ENCODE measurements at regions not wholly inside any gene's neighbourhood (a gene's known extent, or its start where the extent isn't known, plus 50 kb on each side); places are given as distances from the start of the nearest gene placed in this dataset.

- CTCF ChIA-PET, result no interaction called here
- H3K4me1 Mint-ChIP-seq, result no peaks in the 10 kb centered on the region
- Histone ChIP-seq H3K27me3 (replicated peaks in 1 of 2; ENCODE audit: control insufficient read depth in 2 of 2, extremely low read depth in 1 of 2, insufficient read depth in 2 of 2, low read length in 1 of 2) (no peaks in the 10 kb centered on the region), H3K27ac (ENCODE audit: low read length) (no peak overlapping the region), H3K4me1 (ENCODE audit: control insufficient read depth in 1 of 2, extremely low read depth in 1 of 2, insufficient read depth in 2 of 2, low read length in 2 of 2) (no peaks in the 10 kb centered on the region), H3K9me3 (no peaks in the 10 kb centered on the region), H3K36me3 (ENCODE audit: control insufficient read depth in 2 of 2, extremely low read depth in 1 of 2, insufficient read depth in 1 of 2, low read length in 1 of 2) (no peaks in the 10 kb centered on the region), H3K4me3 (ENCODE audit: control insufficient read depth in 1 of 2, extremely low read depth in 1 of 2, low read length in 1 of 2) (no peak overlapping the region)
- peaks cover 0 to 6% (median 3%) of the 10 kb centered on the region in 3 donors for H3K9me3 Mint-ChIP-seq
- 71% methylated on average over 1 of the region's 2 CpGs for WGBS (ENCODE audit: insufficient coverage)
- POLR2A ChIA-PET, result no interaction called here
- ATAC-seq (replicated peaks in 1 of 4), result no peak
- no peak overlapping the region for H3K4me3 Mint-ChIP-seq
- H3K27ac Mint-ChIP-seq, result no peak overlapping the region
- H3K36me3 Mint-ChIP-seq, result no peaks in the 10 kb centered on the region
- no peak for DNase-seq
- H3K27me3 Mint-ChIP-seq, result peaks cover 0 to 2% of the 10 kb centered on the region in 2 donors
Observed at GRCh38 chr9:16031486-16031885, 478.6 kb downstream of the CCDC171 start.

DNA sequence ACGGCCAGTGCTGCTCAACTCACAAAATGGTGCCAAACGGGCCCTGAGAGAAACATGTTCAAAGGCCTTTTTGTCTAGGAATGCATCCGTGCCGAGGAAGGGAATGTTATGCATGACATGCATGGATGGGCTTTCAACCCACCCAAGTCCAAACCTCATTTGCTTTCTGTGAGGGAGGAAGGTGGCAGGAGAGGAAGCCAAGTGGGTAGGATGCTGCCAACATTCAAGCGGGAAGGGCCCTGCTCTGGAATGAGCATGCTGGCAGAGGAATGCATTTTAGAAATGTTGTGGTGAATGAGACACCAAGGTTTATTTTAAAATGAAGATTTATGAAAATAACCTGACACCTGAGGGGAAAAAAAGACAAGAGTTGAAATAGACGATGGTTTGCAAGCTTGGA is 479.1 kb downstream of the CCDC171 start:
- Histone ChIP-seq H3K9me3 (no peaks in the 10 kb centered on the region), H3K27me3 (replicated peaks in 1 of 2; ENCODE audit: control insufficient read depth in 2 of 2, extremely low read depth in 1 of 2, insufficient read depth in 2 of 2, low read length in 1 of 2) (no peaks in the 10 kb centered on the region), H3K4me1 (ENCODE audit: control insufficient read depth in 1 of 2, extremely low read depth in 1 of 2, insufficient read depth in 2 of 2, low read length in 2 of 2) (no peaks in the 10 kb centered on the region), H3K36me3 (ENCODE audit: control insufficient read depth in 2 of 2, extremely low read depth in 1 of 2, insufficient read depth in 1 of 2, low read length in 1 of 2) (no peaks in the 10 kb centered on the region), H3K27ac (ENCODE audit: low read length) (no peak overlapping the region), H3K4me3 (ENCODE audit: control insufficient read depth in 1 of 2, extremely low read depth in 1 of 2, low read length in 1 of 2) (no peak overlapping the region)
- Mint-ChIP-seq H3K36me3 (no peaks in the 10 kb centered on the region), H3K9me3 (peaks cover 0 to 6% (median 3%) of the 10 kb centered on the region in 3 donors), H3K27me3 (peaks cover 0 to 2% of the 10 kb centered on the region in 2 donors), H3K4me1 (no peaks in the 10 kb centered on the region), H3K4me3 (no peak overlapping the region), H3K27ac (no peak overlapping the region)
- no peak for DNase-seq
- ATAC-seq (replicated peaks in 1 of 4), result no peak
- POLR2A ChIA-PET, result no interaction called here
- CTCF ChIA-PET, result no interaction called here
- 96% methylated on average over 3 of the region's 6 CpGs for WGBS (ENCODE audit: insufficient coverage)

DNA sequence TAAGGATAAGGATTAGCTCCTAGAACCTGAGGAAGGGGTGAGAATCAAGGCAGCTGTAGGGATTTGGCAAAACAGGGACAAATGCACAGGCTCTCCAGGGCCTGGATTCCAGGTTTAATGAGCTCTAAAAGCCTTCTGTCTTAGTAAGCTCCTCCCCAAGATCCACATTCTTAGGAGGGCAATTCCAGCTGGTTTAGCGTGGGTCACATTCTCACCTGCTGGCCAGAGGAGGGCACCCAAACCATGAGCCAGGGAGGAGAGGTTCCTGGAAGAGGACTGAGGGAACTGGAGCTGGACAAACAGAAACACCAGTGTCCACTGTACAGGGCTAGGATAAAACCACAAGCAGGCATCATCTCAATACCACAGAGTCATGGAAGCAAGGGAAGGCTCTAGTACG is 480.0 kb downstream of the CCDC171 start:
- ChIA-PET POLR2A (no interaction called here), CTCF (no interaction called here)
- H3K27me3 Mint-ChIP-seq, result peaks cover 0 to 2% of the 10 kb centered on the region in 2 donors
- ATAC-seq (replicated peaks in 1 of 4), result no peak
- no peaks in the 10 kb centered on the region for H3K36me3 Mint-ChIP-seq
- WGBS (ENCODE audit: insufficient coverage), result no CpG with 5 or more reads among the region's 2 CpGs
- Histone ChIP-seq H3K27me3 (replicated peaks in 1 of 2; ENCODE audit: control insufficient read depth in 2 of 2, extremely low read depth in 1 of 2, insufficient read depth in 2 of 2, low read length in 1 of 2) (no peaks in the 10 kb centered on the region), H3K36me3 (ENCODE audit: control insufficient read depth in 2 of 2, extremely low read depth in 1 of 2, insufficient read depth in 1 of 2, low read length in 1 of 2) (no peaks in the 10 kb centered on the region), H3K4me3 (ENCODE audit: control insufficient read depth in 1 of 2, extremely low read depth in 1 of 2, low read length in 1 of 2) (no peak overlapping the region), H3K9me3 (no peaks in the 10 kb centered on the region), H3K27ac (ENCODE audit: low read length) (no peak overlapping the region), H3K4me1 (ENCODE audit: control insufficient read depth in 1 of 2, extremely low read depth in 1 of 2, insufficient read depth in 2 of 2, low read length in 2 of 2) (no peaks in the 10 kb centered on the region)
- DNase-seq, result no peak
- no peaks in the 10 kb centered on the region for H3K4me1 Mint-ChIP-seq
- H3K9me3 Mint-ChIP-seq, result peaks cover 0 to 4% (median 3%) of the 10 kb centered on the region in 3 donors
- no peak overlapping the region for H3K4me3 Mint-ChIP-seq
- H3K27ac Mint-ChIP-seq, result no peak overlapping the region

- no peaks in the 10 kb centered on the region for H3K36me3 Mint-ChIP-seq
- Histone ChIP-seq H3K9me3 (no peaks in the 10 kb centered on the region), H3K4me1 (ENCODE audit: control insufficient read depth in 1 of 2, extremely low read depth in 1 of 2, insufficient read depth in 2 of 2, low read length in 2 of 2) (no peaks in the 10 kb centered on the region), H3K36me3 (ENCODE audit: control insufficient read depth in 2 of 2, extremely low read depth in 1 of 2, insufficient read depth in 1 of 2, low read length in 1 of 2) (no peaks in the 10 kb centered on the region), H3K27me3 (replicated peaks in 1 of 2; ENCODE audit: control insufficient read depth in 2 of 2, extremely low read depth in 1 of 2, insufficient read depth in 2 of 2, low read length in 1 of 2) (no peaks in the 10 kb centered on the region), H3K27ac (ENCODE audit: low read length) (no peak overlapping the region), H3K4me3 (ENCODE audit: control insufficient read depth in 1 of 2, extremely low read depth in 1 of 2, low read length in 1 of 2) (no peak overlapping the region)
- POLR2A ChIA-PET, result no interaction called here
- no peak for DNase-seq
- H3K4me3 Mint-ChIP-seq, result no peak overlapping the region
- H3K4me1 Mint-ChIP-seq, result no peaks in the 10 kb centered on the region
- peaks cover 0 to 3% (median 0%) of the 10 kb centered on the region in 3 donors for H3K9me3 Mint-ChIP-seq
- CTCF ChIA-PET, result no interaction called here
- H3K27me3 Mint-ChIP-seq, result peaks cover 0 to 2% of the 10 kb centered on the region in 2 donors
- no peak overlapping the region for H3K27ac Mint-ChIP-seq
- WGBS (ENCODE audit: insufficient coverage), result 87% methylated on average over 9 of the region's 14 CpGs
- ATAC-seq (replicated peaks in 1 of 4), result no peak
Observed at GRCh38 chr9:16033253-16033652, 480.4 kb downstream of the CCDC171 start.

DNA sequence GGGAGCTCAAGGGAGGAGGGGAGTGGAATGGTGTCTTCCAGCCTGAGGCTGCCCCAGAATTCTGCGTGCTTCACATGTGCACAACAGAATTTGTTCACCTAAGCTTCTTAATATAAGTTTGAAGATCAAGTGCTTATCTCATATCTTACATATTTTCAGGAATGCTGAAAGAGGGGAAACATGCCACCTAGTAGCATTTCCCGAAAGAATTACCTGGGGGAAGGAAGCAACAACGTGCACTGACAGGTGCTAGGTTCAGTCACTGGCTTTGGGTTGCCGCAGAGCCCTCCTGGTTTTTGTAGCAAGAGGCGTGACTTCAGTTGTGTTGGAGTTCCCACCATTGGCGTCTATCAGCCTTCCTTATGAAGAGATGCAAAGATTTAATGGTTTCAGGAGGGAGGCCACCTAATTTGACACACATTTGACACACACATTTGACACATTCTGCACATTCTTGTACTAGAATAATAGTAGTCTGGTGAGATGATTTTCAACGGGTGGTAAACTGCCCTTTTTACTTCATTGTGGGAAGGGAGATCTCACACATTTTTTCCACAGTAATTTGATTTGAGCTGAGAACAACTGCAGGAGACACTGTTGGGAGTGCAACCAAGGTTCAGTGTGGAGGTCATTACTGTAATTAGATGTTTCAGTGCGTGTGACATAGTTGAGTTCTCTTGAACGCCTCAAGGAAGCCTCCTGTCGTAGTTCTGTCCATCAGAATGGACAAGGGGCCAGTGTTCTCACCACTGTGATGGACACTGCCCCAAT is 481.3 kb downstream of the CCDC171 start:
- Histone ChIP-seq H3K36me3 (ENCODE audit: control insufficient read depth in 2 of 2, extremely low read depth in 1 of 2, insufficient read depth in 1 of 2, low read length in 1 of 2) (no peaks in the 10 kb centered on the region), H3K27me3 (replicated peaks in 1 of 2; ENCODE audit: control insufficient read depth in 2 of 2, extremely low read depth in 1 of 2, insufficient read depth in 2 of 2, low read length in 1 of 2) (no peaks in the 10 kb centered on the region), H3K4me3 (ENCODE audit: control insufficient read depth in 1 of 2, extremely low read depth in 1 of 2, low read length in 1 of 2) (no peak overlapping the region), H3K27ac (ENCODE audit: low read length) (no peak overlapping the region), H3K9me3 (no peaks in the 10 kb centered on the region), H3K4me1 (ENCODE audit: control insufficient read depth in 1 of 2, extremely low read depth in 1 of 2, insufficient read depth in 2 of 2, low read length in 2 of 2) (no peaks in the 10 kb centered on the region)
- DNase-seq (no peak), ATAC-seq (replicated peaks in 1 of 4) (no peak)
- Mint-ChIP-seq H3K27me3 (peaks cover 0 to 2% of the 10 kb centered on the region in 2 donors), H3K4me3 (no peak overlapping the region), H3K36me3 (no peaks in the 10 kb centered on the region), H3K27ac (no peak overlapping the region), H3K4me1 (no peaks in the 10 kb centered on the region), H3K9me3 (peaks cover 0 to 3% (median 0%) of the 10 kb centered on the region in 3 donors)
- ChIA-PET CTCF (no interaction called here), POLR2A (no interaction called here)
- WGBS (ENCODE audit: insufficient coverage), result 90% methylated on average over 3 of the region's 10 CpGs

DNA sequence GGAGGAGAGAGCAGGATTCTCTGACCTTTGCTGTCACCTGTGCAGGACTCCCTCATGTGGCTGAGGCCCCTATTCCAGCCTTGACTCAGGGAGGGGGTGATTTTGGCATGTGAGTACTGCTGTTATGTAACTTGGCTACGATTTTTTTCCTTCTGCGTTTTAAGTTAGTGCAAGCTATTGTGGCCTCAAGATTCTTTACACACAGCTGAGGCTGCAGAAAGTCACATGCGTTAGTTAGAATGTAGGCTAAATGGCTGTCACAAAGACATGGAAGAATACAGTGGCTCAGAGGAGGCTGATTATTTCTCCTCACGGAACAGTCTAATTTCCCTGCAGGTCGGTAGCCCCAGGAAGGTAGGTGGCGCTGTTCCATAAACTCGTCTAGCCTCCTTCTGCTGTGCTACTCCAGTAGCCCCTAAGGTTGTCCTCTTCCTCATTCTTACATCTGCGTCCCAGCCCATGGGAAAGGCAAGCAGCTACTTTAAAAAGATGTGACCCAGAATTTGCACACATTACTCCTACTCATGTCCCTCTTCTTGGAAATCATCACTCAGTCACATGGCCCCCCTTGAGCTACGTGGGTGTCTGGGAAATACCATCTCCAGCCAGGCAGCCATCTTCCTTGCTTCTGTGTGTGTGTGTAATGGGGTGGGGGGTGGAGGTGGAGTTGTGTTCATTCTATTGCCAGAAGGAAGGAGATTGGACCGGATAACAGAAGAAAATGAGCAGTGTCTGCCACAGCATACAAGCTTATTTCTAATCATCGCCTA is 486.6 kb downstream of the CCDC171 start:
- H3K36me3 ChIP-seq (ENCODE audit: control insufficient read depth in 2 of 2, extremely low read depth in 1 of 2, insufficient read depth in 1 of 2, low read length in 1 of 2), result no peaks in the 10 kb centered on the region
- no peaks in the 10 kb centered on the region for H3K36me3 Mint-ChIP-seq
- H3K27me3 Mint-ChIP-seq, result no peaks in the 10 kb centered on the region
- POLR2A ChIA-PET, result no interaction called here
- whole genome bisulfite sequencing (ENCODE audit: insufficient coverage), result 73% methylated on average over 7 of the region's 11 CpGs
- CTCF ChIA-PET, result interaction anchor here in 1 of 2 donors (0.6 kb wide), 1 partner anchor 111 kb away, joined by 3 read pairs; no protein-coding TSS in a partner anchor
- no peak for DNase-seq
- no peaks in the 10 kb centered on the region for H3K4me1 ChIP-seq (ENCODE audit: control insufficient read depth in 1 of 2, extremely low read depth in 1 of 2, insufficient read depth in 2 of 2, low read length in 2 of 2)
- no peaks in the 10 kb centered on the region for H3K9me3 Mint-ChIP-seq
- H3K4me3 Mint-ChIP-seq, result no peak overlapping the region
- H3K27ac Mint-ChIP-seq, result no peak overlapping the region
- H3K4me1 Mint-ChIP-seq, result no peaks in the 10 kb centered on the region
- no peak for ATAC-seq (replicated peaks in 1 of 4)
- H3K27me3 ChIP-seq (replicated peaks in 1 of 2; ENCODE audit: control insufficient read depth in 2 of 2, extremely low read depth in 1 of 2, insufficient read depth in 2 of 2, low read length in 1 of 2), result no peaks in the 10 kb centered on the region
- H3K9me3 ChIP-seq, result no peaks in the 10 kb centered on the region
- no peak overlapping the region for H3K27ac ChIP-seq (ENCODE audit: low read length)
- no peak overlapping the region for H3K4me3 ChIP-seq (ENCODE audit: control insufficient read depth in 1 of 2, extremely low read depth in 1 of 2, low read length in 1 of 2)
